Skeletal muscle tissue (tissue), 3 donors: ENCODE measurements at regions not wholly inside any gene's neighbourhood (a gene's known extent, or its start where the extent isn't known, plus 50 kb on each side); places are given as distances from the start of the nearest gene placed in this dataset.
"Not testable (repeated sequence)": the region's sequence is repeated elsewhere in the genome, so short reads cannot be mapped to it uniquely, and the experiment has no call there.

ENCODE experiments used
- H3K27ac ChIP-seq: one replicate; pipeline ENCODE4 v1.7.0; 2013; ENCODE audit warnings: mild to moderate bottlenecking, low read depth, low read length, inconsistent platforms
- H3K27me3 ChIP-seq, 3 donors: one replicate each; pipeline ENCODE4 v1.7.0; 2013; ENCODE audit warnings: low read length in 3 of 3; ENCODE audit not compliant: control insufficient read depth in 3 of 3, insufficient read depth in 3 of 3
- H3K36me3 ChIP-seq, 3 donors: one replicate each; pipeline ENCODE4 v1.7.0; 2013; ENCODE audit warnings: low read length in 3 of 3; ENCODE audit not compliant: control insufficient read depth in 3 of 3, insufficient read depth in 3 of 3
- H3K4me1 ChIP-seq, 3 donors: one replicate each; pipeline ENCODE4 v1.7.0; 2013; ENCODE audit warnings: low read length in 3 of 3, mild to moderate bottlenecking in 3 of 3; ENCODE audit not compliant: control insufficient read depth in 3 of 3, insufficient read depth in 3 of 3
- H3K4me3 ChIP-seq, 3 donors: one replicate each; pipeline ENCODE4 v1.7.0; 2013; ENCODE audit warnings: low read length in 3 of 3
- H3K9ac ChIP-seq, 3 donors: one replicate each; pipeline ENCODE4 v1.7.0; 2013; ENCODE audit warnings: low read length in 3 of 3, mild to moderate bottlenecking in 3 of 3, moderate library complexity in 2 of 3, low read depth in 1 of 3
- H3K9me3 ChIP-seq, 3 donors: one replicate each; pipeline ENCODE4 v1.7.0; 2013; ENCODE audit warnings: low read length in 3 of 3; ENCODE audit not compliant: control insufficient read depth in 3 of 3
- donor health status: Osteomylitis.

DNA sequence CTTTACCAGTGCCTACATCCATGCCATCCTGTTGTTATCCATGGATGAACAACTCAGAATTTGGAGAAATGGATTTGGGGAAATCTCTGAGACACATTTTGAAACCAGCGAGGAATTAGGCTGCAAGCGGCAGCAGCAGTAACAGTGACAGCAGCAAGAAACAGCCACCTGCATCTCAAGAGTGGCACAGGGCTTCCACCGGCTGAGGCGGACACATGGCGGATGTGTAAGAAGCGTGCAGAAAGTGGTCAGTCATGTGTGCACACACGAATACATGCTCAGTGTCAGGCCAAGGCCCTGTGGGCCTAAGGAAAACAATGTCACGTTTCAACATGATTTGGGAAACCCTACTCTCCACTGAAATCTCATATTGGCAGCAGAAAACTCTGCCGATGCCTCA, 344.0 kb downstream of the ANAPC1 start:
- H3K4me3 ChIP-seq, H3K27me3 ChIP-seq, H3K36me3 ChIP-seq, H3K9ac ChIP-seq, H3K9me3 ChIP-seq, H3K27ac ChIP-seq, H3K4me1 ChIP-seq: not testable (repeated sequence)

DNA sequence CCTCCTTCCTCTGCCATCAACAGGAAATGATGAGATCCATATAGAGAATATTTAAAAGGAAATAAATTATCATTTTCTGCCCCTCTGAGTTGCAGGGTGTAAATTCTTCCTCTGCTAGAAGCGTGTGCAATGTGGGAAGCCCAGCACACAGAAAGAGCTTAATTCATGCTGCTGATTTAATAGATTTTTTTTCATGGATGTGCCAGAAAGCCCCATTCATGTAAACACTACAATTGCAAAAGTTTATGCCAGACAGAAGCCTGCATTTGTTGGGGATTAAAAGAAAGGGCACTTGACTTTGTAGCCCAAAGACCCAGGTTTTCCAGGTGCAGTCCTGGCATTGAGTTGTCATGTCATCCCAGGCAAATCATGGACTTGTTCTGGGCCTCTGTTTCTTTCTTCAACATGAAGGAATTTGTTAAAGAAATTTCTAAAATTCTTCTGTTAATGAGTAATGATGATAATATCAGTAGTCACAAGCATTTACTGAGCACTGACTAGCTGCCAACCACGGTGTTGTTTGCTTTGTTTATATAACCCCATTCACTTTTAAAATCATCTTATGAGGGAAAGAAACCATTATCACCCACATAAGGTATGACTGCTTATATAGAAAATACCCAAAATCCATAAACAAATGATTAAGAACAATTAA, 341.7 kb downstream of the ANAPC1 start:
- H3K27ac ChIP-seq, H3K9ac ChIP-seq, H3K36me3 ChIP-seq, H3K4me3 ChIP-seq, H3K27me3 ChIP-seq, H3K9me3 ChIP-seq, H3K4me1 ChIP-seq: not testable (repeated sequence)

- H3K4me1 ChIP-seq, H3K4me3 ChIP-seq, H3K27me3 ChIP-seq, H3K9me3 ChIP-seq, H3K36me3 ChIP-seq, H3K9ac ChIP-seq, H3K27ac ChIP-seq: not testable (repeated sequence)
These were observed 340.0 kb downstream of the ANAPC1 start for GRCh38 chr2:111544006-111544405.

DNA sequence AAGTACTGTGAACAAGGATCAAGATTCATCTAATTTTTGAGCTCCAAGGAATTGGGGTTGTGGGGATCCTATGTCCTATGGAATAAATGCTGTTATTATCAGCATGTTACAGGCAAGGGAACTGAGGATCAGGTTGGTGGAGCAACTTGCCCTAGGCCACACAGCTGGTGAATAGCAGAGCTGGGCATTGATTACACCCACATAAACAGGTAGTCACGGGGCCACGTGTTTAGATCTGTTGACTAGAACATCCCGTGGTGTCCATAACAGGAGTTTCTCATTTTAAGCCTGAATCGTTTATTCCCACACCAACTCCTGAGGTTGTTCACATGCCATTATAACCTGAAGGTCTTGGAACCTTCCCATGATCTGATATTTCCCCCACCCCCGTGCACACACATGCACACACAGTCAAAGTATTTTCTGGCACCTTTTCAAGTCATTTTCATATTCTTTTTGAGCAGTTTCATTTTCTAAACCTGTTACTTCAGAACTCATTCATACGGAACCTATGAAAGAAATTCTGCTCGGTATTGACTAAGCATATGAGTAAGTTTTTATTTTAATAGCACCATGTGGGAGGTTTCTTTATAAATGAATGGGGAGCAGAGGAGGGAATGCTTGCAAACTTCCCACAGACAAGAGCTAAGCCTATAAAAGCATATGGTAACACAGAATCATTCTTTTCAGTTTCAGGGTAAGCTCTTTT, 338.1 kb downstream of the ANAPC1 start:
- H3K36me3 ChIP-seq, H3K4me3 ChIP-seq, H3K27ac ChIP-seq, H3K9me3 ChIP-seq, H3K9ac ChIP-seq, H3K27me3 ChIP-seq, H3K4me1 ChIP-seq: not testable (repeated sequence)

- H3K9me3 ChIP-seq, H3K4me3 ChIP-seq, H3K27me3 ChIP-seq, H3K36me3 ChIP-seq, H3K4me1 ChIP-seq, H3K27ac ChIP-seq, H3K9ac ChIP-seq: not testable (repeated sequence)
These were observed 337.4 kb downstream of the ANAPC1 start for GRCh38 chr2:111546578-111546977.

- not testable (repeated sequence) for H3K27me3 ChIP-seq, H3K4me1 ChIP-seq, H3K9me3 ChIP-seq, H3K36me3 ChIP-seq, H3K27ac ChIP-seq, H3K4me3 ChIP-seq, H3K9ac ChIP-seq
These were observed 334.8 kb downstream of the ANAPC1 start for GRCh38 chr2:111549174-111549573.

DNA sequence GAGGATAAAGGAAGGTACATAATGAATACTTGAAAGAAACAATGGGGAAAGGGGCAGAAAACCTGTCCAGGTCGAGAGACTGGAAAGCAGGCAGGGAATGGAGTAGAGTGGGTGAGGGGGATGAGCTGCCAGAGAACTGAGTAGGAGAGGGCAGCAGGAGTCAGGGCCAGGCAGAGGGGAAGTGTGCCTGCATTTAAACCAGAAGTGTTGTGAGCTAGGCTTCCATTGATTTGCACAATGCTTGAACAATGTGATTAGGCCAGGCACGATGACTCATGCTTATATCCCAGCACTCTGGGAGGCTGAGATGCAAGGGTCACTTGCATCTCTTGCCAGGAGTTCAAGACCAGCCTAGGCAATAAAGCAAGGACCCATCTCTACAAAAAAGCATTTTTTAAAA, 332.6 kb downstream of the ANAPC1 start:
- H3K9me3 ChIP-seq, H3K27me3 ChIP-seq, H3K4me1 ChIP-seq, H3K4me3 ChIP-seq, H3K36me3 ChIP-seq, H3K9ac ChIP-seq, H3K27ac ChIP-seq: not testable (repeated sequence)

- H3K9me3 ChIP-seq, H3K4me1 ChIP-seq, H3K36me3 ChIP-seq, H3K4me3 ChIP-seq, H3K9ac ChIP-seq, H3K27me3 ChIP-seq, H3K27ac ChIP-seq: not testable (repeated sequence)
These were observed 331.4 kb downstream of the ANAPC1 start for GRCh38 chr2:111552625-111553024.

DNA sequence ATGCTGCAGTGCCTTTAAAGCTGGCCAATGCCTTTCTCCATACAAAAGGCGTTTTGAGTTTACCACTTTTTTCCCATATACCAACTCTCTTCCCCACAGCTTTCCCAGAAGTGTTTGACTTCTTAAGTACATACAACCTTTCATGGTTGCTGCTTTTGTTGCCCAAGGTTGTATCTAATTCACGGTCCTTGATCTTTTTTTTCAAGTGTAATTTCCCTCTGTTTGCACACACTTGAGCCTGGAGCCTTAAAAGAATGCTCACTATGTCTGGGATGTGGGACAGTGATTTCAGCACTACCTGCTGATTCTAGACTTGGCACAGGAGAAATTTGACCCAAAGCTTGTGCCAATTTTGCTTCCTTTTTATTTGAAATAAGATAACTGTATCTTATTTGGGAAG, 324.7 kb downstream of the ANAPC1 start:
- H3K4me3 ChIP-seq, H3K9ac ChIP-seq, H3K4me1 ChIP-seq, H3K36me3 ChIP-seq, H3K9me3 ChIP-seq, H3K27me3 ChIP-seq, H3K27ac ChIP-seq: not testable (repeated sequence)

- not testable (repeated sequence) for H3K36me3 ChIP-seq, H3K9me3 ChIP-seq, H3K27me3 ChIP-seq, H3K27ac ChIP-seq, H3K9ac ChIP-seq, H3K4me1 ChIP-seq, H3K4me3 ChIP-seq
These were observed 324.2 kb downstream of the ANAPC1 start for GRCh38 chr2:111559814-111560213.
